Myocyte (in vitro differentiated cells): ENCODE measurements at regions not wholly inside any gene's neighbourhood (a gene's known extent, or its start where the extent isn't known, plus 50 kb on each side); places are given as distances from the start of the nearest gene placed in this dataset.
"Not testable (repeated sequence)": the region's sequence is repeated elsewhere in the genome, so short reads cannot be mapped to it uniquely, and the experiment has no call there.

Experiments used
- DNase-seq: peaks from one replicate; pipeline ENCODE4 v3.0.0-alpha.2; 2012; ENCODE audit warnings: low read depth

- DNase-seq: not testable (repeated sequence)
Observed at GRCh38 chr1:81178431-81179093, 622.2 kb upstream of the ADGRL2 start.

GRCh38 chr1:81174811-81175476 lies 625.8 kb upstream of the ADGRL2 start:
- DNase-seq: no peak

- DNase-seq: no peak
Observed at GRCh38 chr1:81174052-81174451, 626.7 kb upstream of the ADGRL2 start.

DNA sequence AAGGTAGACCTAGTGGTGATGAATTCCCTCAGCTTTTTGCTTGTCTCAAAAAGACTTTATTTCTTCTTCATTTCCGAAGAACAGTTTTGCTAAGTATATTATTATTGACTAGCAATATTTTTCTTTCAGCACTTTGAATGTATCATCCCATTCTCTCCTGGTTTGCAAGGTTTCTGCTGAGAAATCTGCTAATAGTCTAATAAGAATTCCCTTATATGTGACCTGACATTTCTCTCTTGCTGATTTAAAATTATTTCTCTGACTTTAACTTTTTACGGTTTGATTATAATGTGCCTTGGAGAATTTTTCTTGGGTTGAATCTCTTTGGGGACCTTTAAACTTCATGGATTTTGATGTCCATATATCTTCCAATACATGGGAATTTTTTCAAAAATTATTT lies 628.3 kb upstream of the ADGRL2 start:
- DNase-seq: no peak

- DNase-seq: no peak
Observed at GRCh38 chr1:81170721-81171120, 630.0 kb upstream of the ADGRL2 start.

DNA sequence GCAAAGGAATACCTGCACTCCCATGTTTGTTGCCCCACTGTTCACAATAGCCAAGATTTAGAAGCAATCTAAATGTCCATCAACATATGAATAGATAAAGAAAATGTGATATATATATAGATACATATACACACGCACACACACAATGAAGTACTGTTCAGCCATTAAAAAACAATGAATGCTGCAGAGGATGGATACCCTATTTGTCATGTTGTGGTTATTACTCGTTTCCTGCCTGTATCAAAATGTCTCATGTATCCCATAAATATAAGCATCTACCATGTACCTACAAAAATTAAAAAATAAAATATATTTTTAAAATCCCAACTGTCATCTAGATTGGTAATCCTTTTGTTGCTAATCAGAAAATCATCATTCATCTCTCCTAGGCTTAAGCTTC lies 634.8 kb upstream of the ADGRL2 start:
- DNase-seq: no peak

GRCh38 chr1:81160696-81161095 lies 640.0 kb upstream of the ADGRL2 start:
- no peak for DNase-seq

DNA sequence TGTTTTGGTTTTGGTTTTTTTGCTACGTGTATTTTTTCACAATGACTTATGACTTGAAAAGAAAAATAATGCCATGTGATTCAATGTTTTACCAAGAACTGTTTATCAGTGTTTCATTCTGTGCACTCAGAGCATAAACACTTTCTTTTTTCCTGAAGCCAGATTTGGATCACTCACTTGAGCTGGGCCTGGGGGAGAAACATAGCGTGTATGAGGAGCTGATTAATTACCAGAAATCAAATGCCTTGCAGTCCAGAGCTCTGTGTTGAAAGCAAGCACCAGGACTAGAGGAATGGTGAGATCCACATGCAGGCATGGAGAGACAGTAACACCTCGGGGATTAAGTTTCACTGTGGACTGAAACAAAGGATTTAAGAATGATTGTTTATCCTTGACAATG lies 642.1 kb upstream of the ADGRL2 start:
- DNase-seq: no peak

GRCh38 chr1:81157686-81158085 lies 643.0 kb upstream of the ADGRL2 start:
- no peak for DNase-seq

GRCh38 chr1:81156887-81157286 lies 643.8 kb upstream of the ADGRL2 start:
- DNase-seq: no peak

GRCh38 chr1:81155131-81155530 lies 645.6 kb upstream of the ADGRL2 start:
- DNase-seq: no peak

GRCh38 chr1:81151206-81151605 lies 649.5 kb upstream of the ADGRL2 start:
- no peak for DNase-seq

DNA sequence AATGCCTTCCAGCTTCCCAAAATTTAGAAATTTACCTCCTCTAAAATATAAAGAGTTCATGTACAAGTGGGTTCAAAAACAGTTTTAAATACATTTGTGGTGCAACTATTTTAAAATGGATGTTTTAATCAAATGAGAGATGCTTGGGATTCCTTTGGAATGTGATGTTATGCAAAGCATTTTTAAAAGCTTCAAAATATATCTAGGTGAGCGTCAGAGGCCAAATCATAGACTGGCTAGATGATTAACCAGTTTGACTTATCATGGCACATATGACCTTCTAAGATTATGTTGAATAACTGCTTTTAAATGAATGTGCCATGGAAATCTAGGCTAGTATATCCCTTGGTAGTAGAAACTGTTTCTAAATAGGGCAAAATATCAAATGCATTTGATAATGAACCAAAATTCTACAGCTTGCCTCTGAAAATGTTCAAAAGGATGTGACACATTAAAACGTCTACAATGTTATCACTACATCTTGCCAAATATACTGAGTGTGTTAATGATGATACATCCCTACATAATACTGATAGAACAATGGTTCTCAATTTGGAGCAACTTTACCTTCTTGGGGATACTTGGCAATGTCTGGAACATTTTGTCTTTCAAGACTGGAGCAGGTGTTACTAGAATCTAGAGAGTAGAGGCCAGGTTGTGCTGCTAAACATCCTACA lies 650.9 kb upstream of the ADGRL2 start:
- DNase-seq: no peak

DNA sequence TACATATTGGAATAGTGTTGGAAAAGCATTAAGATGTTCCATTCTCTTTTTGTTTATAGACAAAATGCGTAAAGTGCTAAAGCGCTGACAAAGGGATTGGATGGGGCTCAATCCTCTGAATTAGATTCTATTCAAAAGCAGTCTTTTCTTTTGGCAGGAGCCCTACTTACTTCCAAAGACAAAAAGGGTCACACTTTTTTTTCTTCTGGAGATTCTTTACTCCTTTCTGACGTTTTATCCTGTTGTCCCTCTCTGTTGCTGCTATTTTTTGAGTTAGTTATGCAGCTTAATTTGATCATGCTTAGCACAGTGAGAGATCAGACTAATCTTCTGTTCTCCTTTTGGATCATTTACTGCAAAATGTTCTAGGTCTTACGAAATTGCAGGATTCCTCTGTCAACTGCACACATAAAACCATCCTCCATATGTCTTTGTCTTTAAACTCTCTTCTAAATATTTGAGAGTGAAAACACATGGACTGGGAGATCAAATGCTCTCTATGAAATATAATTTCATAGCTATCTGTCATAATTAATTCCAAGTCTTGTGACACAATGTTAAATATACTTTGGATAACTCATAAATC lies 656.4 kb upstream of the ADGRL2 start:
- DNase-seq: no peak

DNA sequence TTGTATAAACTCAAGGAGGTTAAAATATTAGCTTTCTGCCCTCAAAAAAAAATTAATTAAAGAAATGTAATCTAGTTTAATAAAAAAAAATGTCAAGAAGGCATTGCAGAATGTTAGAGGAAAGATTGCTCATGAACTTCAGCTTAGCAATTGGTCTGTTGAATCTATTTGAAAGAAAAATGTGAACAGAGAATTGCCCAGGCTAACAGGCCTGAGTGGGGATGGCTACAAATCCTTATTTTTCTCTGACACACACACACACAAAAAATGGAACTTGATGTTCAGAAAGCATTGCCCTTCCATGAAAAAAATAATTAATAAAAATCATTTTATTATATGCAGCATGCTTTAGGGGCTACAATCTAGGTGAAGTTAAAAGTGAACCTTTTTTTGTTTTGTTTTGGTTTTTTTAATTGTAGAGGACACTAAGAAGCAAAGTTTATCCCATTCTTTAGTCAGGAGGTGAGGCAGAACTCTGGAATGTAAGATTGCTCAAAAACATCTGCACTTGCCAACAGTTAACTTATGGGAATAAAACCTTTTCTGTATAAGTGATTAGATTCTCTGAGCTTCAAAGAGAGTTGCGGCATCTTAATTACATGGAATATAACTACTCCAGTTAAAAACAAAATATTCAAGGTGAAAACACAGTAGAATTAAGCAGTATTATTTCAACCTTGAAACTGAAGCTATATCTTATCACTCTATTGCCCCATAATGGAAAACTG lies 658.5 kb upstream of the ADGRL2 start:
- DNase-seq: no peak

GRCh38 chr1:81135524-81135923 lies 665.2 kb upstream of the ADGRL2 start:
- DNase-seq: no peak

DNA sequence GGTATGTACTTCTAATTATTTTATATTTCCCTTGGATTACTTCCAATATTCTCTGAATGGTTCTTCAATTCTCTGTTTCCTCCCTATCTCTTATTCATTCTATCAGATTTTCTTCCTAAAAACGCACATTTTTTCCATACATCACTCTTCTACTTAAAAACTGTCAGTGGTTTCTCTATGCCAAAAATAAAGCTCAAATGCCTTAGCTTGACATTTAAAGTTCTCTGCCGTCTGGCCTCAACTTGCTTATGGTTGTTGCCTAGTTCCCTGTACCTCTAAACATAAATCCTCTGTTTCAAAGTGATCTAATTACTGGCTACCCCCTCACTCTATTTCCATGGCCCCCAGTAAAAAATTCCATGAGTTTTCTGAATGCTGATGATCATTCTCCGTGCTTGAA lies 671.0 kb upstream of the ADGRL2 start:
- no peak for DNase-seq

GRCh38 chr1:81129366-81129765 lies 671.4 kb upstream of the ADGRL2 start:
- no peak for DNase-seq

GRCh38 chr1:81128079-81128478 lies 672.7 kb upstream of the ADGRL2 start:
- no peak for DNase-seq

GRCh38 chr1:81126989-81127581 lies 673.6 kb upstream of the ADGRL2 start:
- DNase-seq: no peak

DNA sequence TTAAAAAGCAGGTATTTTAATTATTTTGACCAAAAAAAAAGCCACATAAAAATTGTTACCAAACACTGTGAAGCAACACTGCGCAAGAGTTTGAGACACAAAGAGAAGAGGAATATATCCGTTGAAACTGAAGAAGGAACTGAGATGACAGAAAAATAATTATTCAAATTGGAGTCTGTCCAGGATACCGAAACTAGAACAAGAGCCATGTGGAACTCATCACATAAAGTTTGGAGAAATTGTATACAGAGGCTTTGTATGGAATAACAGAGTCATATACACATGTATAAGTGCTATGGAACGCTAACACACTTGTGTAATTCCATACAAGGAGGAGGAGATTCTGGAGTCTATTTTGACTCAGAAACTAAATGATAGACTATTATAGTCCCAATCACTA lies 675.1 kb upstream of the ADGRL2 start:
- no peak for DNase-seq
